IPS-18a (cell line): ENCODE measurements at regions not wholly inside any gene's neighbourhood (a gene's known extent, or its start where the extent isn't known, plus 50 kb on each side); places are given as distances from the start of the nearest gene placed in this dataset.

Experiments used
- H3K27ac ChIP-seq: one replicate; pipeline ENCODE4 v1.5.1; 2013; ENCODE audit warnings: low read length
- H3K27me3 ChIP-seq: one replicate; pipeline ENCODE4 v1.6.1; 2013; ENCODE audit warnings: mild to moderate bottlenecking, low read length; ENCODE audit not compliant: control insufficient read depth, insufficient read depth
- H3K36me3 ChIP-seq: one replicate; pipeline ENCODE4 v1.6.1; 2013; ENCODE audit warnings: low read depth, low read length; ENCODE audit not compliant: control insufficient read depth
- H3K4me1 ChIP-seq: one replicate; pipeline ENCODE4 v1.6.1; 2013; ENCODE audit warnings: low read depth, low read length; ENCODE audit not compliant: control insufficient read depth
- H3K4me3 ChIP-seq: one replicate; pipeline ENCODE4 v1.5.1; 2013; ENCODE audit warnings: low read length
- H3K9ac ChIP-seq: one replicate; pipeline ENCODE4 v1.6.1; 2013; ENCODE audit warnings: mild to moderate bottlenecking, low read length, moderate library complexity
- H3K9me3 ChIP-seq: one replicate; pipeline ENCODE4 v1.6.1; 2013; ENCODE audit warnings: low read depth, low read length; ENCODE audit not compliant: control insufficient read depth

- Histone ChIP-seq H3K36me3 (no peaks in the 10 kb centered on the region), H3K4me1 (no peaks in the 10 kb centered on the region), H3K4me3 (no peak overlapping the region), H3K9ac (no peak overlapping the region), H3K9me3 (no peaks in the 10 kb centered on the region), H3K27ac (no peak overlapping the region), H3K27me3 (no peaks in the 10 kb centered on the region)
Measured at GRCh38 chr4:181701894-181702293, 541.3 kb upstream of the TENM3 start.

GRCh38 chr4:181702864-181703495, 540.2 kb upstream of the TENM3 start:
- Histone ChIP-seq H3K27me3 (no peaks in the 10 kb centered on the region), H3K27ac (no peak overlapping the region), H3K36me3 (no peaks in the 10 kb centered on the region), H3K9me3 (no peaks in the 10 kb centered on the region), H3K9ac (no peak overlapping the region), H3K4me3 (no peak overlapping the region), H3K4me1 (no peaks in the 10 kb centered on the region)

- Histone ChIP-seq H3K27ac (no peak overlapping the region), H3K36me3 (no peaks in the 10 kb centered on the region), H3K9me3 (no peaks in the 10 kb centered on the region), H3K9ac (no peak overlapping the region), H3K4me1 (no peaks in the 10 kb centered on the region), H3K27me3 (no peaks in the 10 kb centered on the region), H3K4me3 (no peak overlapping the region)
Measured at GRCh38 chr4:181710143-181710542, 533.1 kb upstream of the TENM3 start.

GRCh38 chr4:181711387-181711786, 531.8 kb upstream of the TENM3 start:
- Histone ChIP-seq H3K9ac (no peak overlapping the region), H3K27ac (no peak overlapping the region), H3K9me3 (no peaks in the 10 kb centered on the region), H3K36me3 (no peaks in the 10 kb centered on the region), H3K4me1 (no peaks in the 10 kb centered on the region), H3K4me3 (no peak overlapping the region), H3K27me3 (no peaks in the 10 kb centered on the region)

GRCh38 chr4:181728305-181728966, 514.8 kb upstream of the TENM3 start:
- Histone ChIP-seq H3K36me3 (no peaks in the 10 kb centered on the region), H3K9ac (no peak overlapping the region), H3K27me3 (no peaks in the 10 kb centered on the region), H3K27ac (no peak overlapping the region), H3K4me1 (no peaks in the 10 kb centered on the region), H3K4me3 (no peak overlapping the region), H3K9me3 (peaks cover 1% of the 10 kb centered on the region)

GRCh38 chr4:181731900-181732299, 511.3 kb upstream of the TENM3 start:
- H3K9ac ChIP-seq = no peak overlapping the region
- no peaks in the 10 kb centered on the region for H3K36me3 ChIP-seq
- no peaks in the 10 kb centered on the region for H3K27me3 ChIP-seq
- no peaks in the 10 kb centered on the region for H3K9me3 ChIP-seq
- no peaks in the 10 kb centered on the region for H3K4me1 ChIP-seq
- H3K27ac ChIP-seq = no peak overlapping the region
- H3K4me3 ChIP-seq = no peak overlapping the region

GRCh38 chr4:181737744-181738143, 505.5 kb upstream of the TENM3 start:
- H3K27ac ChIP-seq = no peak overlapping the region
- H3K4me3 ChIP-seq = no peak overlapping the region

GRCh38 chr4:181739031-181739430, 504.2 kb upstream of the TENM3 start:
- Histone ChIP-seq H3K4me1 (peaks cover 4% of the 10 kb centered on the region), H3K27ac (no peak overlapping the region), H3K27me3 (no peaks in the 10 kb centered on the region), H3K9ac (no peak overlapping the region), H3K36me3 (no peaks in the 10 kb centered on the region), H3K9me3 (no peaks in the 10 kb centered on the region), H3K4me3 (no peak overlapping the region)

More at GRCh38 chr4:181737744-181738143, 505.5 kb upstream of the TENM3 start:
- no peaks in the 10 kb centered on the region for H3K36me3 ChIP-seq
- H3K9me3 ChIP-seq = no peaks in the 10 kb centered on the region
- no peak overlapping the region for H3K9ac ChIP-seq
- peaks cover 4% of the 10 kb centered on the region for H3K4me1 ChIP-seq
- H3K27me3 ChIP-seq = no peaks in the 10 kb centered on the region

GRCh38 chr4:181741513-181741912, 501.7 kb upstream of the TENM3 start:
- Histone ChIP-seq H3K4me3 (no peak overlapping the region), H3K4me1 (peaks cover 9% of the 10 kb centered on the region), H3K27me3 (no peaks in the 10 kb centered on the region), H3K9me3 (no peaks in the 10 kb centered on the region), H3K36me3 (no peaks in the 10 kb centered on the region), H3K9ac (no peak overlapping the region), H3K27ac (no peak overlapping the region)

- Histone ChIP-seq H3K4me1 (peaks cover 6% of the 10 kb centered on the region), H3K4me3 (no peak overlapping the region), H3K27ac (no peak overlapping the region), H3K36me3 (no peaks in the 10 kb centered on the region), H3K9ac (no peak overlapping the region), H3K27me3 (no peaks in the 10 kb centered on the region), H3K9me3 (no peaks in the 10 kb centered on the region)
Measured at GRCh38 chr4:181745933-181746625, 497.1 kb upstream of the TENM3 start.

- Histone ChIP-seq H3K9me3 (no peaks in the 10 kb centered on the region), H3K4me3 (no peak overlapping the region), H3K27ac (no peak overlapping the region), H3K9ac (no peak overlapping the region), H3K27me3 (no peaks in the 10 kb centered on the region), H3K4me1 (peaks cover 6% of the 10 kb centered on the region), H3K36me3 (no peaks in the 10 kb centered on the region)
Measured at GRCh38 chr4:181748581-181748980, 494.6 kb upstream of the TENM3 start.
